GM10248 (cell line): ENCODE measurements at regions not wholly inside any gene's neighbourhood (a gene's known extent, or its start where the extent isn't known, plus 50 kb on each side); places are given as distances from the start of the nearest gene placed in this dataset.

Experiments
- CTCF ChIA-PET: fragments of 300-600 bp; sonication (Branson Sonifier 250); formaldehyde crosslinking; extraction: SDS; loops from one replicate; lab custom pipeline; 2021; ENCODE audit warnings: antibody characterized with exemption; lab: Yijun Ruan, JAX
- POLR2A ChIA-PET: fragments of 350-650 bp; sonication (Branson Sonifier 250); formaldehyde crosslinking; extraction: SDS; loops from one replicate; lab custom pipeline; 2020; ENCODE audit warnings: antibody characterized with exemption; lab: Yijun Ruan, JAX
- DNase-seq: peaks from one replicate; pipeline ENCODE4 v3.0.0; 2012; ENCODE audit errors: extremely low spot score
- TF ChIP-seq, protein P1 (sequence below): IDR thresholded peaks from 2 replicates; pipeline ENCODE4 v1.5.1; 2012; ENCODE audit warnings: mild to moderate bottlenecking, low read depth; ENCODE audit errors: extremely low read depth, missing control alignments, control extremely low read depth

GRCh38 chr12:44961887-44962286, 85.8 kb upstream of the NELL2 start:
- ChIA-PET POLR2A (no interaction called here), CTCF (no interaction called here)
- no peak for DNase-seq
- TF ChIP-seq, protein P1, sequence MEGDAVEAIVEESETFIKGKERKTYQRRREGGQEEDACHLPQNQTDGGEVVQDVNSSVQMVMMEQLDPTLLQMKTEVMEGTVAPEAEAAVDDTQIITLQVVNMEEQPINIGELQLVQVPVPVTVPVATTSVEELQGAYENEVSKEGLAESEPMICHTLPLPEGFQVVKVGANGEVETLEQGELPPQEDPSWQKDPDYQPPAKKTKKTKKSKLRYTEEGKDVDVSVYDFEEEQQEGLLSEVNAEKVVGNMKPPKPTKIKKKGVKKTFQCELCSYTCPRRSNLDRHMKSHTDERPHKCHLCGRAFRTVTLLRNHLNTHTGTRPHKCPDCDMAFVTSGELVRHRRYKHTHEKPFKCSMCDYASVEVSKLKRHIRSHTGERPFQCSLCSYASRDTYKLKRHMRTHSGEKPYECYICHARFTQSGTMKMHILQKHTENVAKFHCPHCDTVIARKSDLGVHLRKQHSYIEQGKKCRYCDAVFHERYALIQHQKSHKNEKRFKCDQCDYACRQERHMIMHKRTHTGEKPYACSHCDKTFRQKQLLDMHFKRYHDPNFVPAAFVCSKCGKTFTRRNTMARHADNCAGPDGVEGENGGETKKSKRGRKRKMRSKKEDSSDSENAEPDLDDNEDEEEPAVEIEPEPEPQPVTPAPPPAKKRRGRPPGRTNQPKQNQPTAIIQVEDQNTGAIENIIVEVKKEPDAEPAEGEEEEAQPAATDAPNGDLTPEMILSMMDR, result no peak

- CTCF ChIA-PET, result interaction anchor here (1.5 kb wide), 1 partner anchor 11 kb away, joined by 4 read pairs; no protein-coding TSS in a partner anchor
- DNase-seq, result no peak
- TF ChIP-seq, protein P1, result no peak
- POLR2A ChIA-PET, result no interaction called here
Observed at GRCh38 chr12:44960856-44961255, 84.7 kb upstream of the NELL2 start.

DNA sequence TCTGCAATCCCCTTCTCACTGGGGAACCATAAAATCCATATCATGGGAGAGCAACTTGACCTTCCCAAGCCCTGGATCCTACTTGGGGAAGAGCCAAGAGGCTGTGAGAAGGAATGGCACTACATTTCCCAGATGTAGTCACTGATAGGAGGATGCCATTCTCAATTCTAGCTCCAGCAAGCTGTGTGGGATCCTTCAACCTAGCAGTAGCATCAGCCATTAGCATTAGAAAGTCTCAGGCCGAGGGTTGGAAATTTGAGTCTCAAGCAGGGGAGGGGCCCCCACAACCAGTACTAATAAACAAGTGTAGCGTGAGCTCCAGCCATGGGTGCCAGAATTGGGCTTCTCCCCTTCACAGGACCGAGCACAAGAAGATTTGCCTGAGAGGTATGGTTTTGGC, 84.3 kb upstream of the NELL2 start:
- ChIA-PET CTCF (interaction anchor here (1.5 to 3.8 kb wide), 2 partner anchors 11 to 12 kb away, joined by 4 to 42 read pairs; no protein-coding TSS in a partner anchor), POLR2A (no interaction called here)
- TF ChIP-seq, protein P1, result no peak
- no peak for DNase-seq

- ChIA-PET POLR2A (no interaction called here), CTCF (no interaction called here)
- TF ChIP-seq, protein P1, result no peak
- DNase-seq, result no peak
Observed at GRCh38 chr12:44947163-44947562, 71.0 kb upstream of the NELL2 start.

DNA sequence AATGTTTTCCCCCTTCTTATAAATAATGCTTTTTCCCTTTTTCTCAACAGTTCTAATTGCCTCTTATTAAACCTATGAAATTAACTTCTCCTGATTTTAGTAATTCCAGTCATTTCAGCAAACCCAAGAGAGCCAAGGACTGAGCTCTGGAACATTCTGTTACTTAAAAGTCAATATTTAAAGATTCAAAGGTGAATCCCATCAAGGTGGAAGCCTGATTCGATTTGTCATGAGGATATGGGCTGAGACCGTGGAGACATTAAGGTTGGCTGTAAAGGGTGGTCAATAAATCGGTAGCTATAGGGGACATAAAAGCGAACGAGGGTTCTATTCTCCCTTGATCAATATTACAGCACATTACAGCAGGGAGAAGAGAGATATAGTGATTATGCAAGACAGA, 66.6 kb upstream of the NELL2 start:
- CTCF ChIA-PET, result interaction anchor here (1.6 to 1.8 kb wide), 2 partner anchors 10 to 23 kb away, joined by 4 read pairs; no protein-coding TSS in a partner anchor
- DNase-seq, result no peak
- TF ChIP-seq, protein P1, result no peak
- POLR2A ChIA-PET, result no interaction called here

- ChIA-PET CTCF (interaction anchor here (0.7 to 4.4 kb wide), 18 partner anchors 10 to 1487 kb away, joined by 3 to 22 read pairs (median 4); no protein-coding TSS in a partner anchor), POLR2A (no interaction called here)
- peak; percentile 41 for DNase-seq
- TF ChIP-seq, protein P1, result peak; percentile 48
Observed at GRCh38 chr12:44930972-44931600, 55.0 kb upstream of the NELL2 start.
